ENCODE measurements at regions not wholly inside any gene's neighbourhood (a gene's known extent, or its start where the extent isn't known, plus 50 kb on each side); places are given as distances from the start of the nearest gene placed in this dataset.

DNA sequence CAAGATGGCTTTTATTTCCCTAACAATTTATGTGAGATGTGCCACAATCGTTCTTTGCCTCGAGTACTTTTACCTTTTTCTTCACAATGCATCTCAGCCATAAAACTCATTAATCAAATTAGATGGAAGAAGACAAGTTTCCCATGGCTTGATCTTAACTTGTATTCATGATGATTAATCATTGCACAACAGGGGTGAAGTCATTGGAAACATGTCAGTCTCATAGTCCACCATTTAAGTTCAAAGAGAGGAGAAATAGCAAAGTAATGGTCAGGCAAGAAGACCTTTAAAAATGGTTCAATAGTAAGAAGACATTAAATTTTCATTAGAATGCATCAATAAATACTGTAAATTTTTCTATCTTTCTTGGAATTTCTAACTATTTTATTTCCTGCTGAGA, 136.3 kb downstream of the FOXG1 start:
- Histone ChIP-seq H3K4me1 (ENCODE audit: low read length) (peaks cover 9% of the 10 kb centered on the region), H3K4me3 (ENCODE audit: low read length) (no peak overlapping the region), H4K20me1 (ENCODE audit: insufficient read depth, low read length) (no peaks in the 10 kb centered on the region), H3K27ac (ENCODE audit: low read length) (no peak overlapping the region), H3K27me3 (ENCODE audit: low read depth, low read length) (no peaks in the 10 kb centered on the region), H2AFZ (ENCODE audit: low read depth, low read length) (no peak overlapping the region), H3K9ac (ENCODE audit: low read length) (no peak overlapping the region), H3K9me3 (ENCODE audit: insufficient read depth, low read length) (peaks cover 4% of the 10 kb centered on the region; the same call in 1 of the 2 replicates), H3K36me3 (replicated peaks; ENCODE audit: low read depth, low read length) (no peaks in the 10 kb centered on the region), H3K4me2 (ENCODE audit: low read length) (no peak overlapping the region), H3K79me2 (ENCODE audit: low read length) (no peaks in the 10 kb centered on the region)
- TF ChIP-seq EZH2phosphoT487 (IDR thresholded peaks at IDR 0.05; ENCODE audit: low read depth): no peak
- TF ChIP-seq, protein P1, sequence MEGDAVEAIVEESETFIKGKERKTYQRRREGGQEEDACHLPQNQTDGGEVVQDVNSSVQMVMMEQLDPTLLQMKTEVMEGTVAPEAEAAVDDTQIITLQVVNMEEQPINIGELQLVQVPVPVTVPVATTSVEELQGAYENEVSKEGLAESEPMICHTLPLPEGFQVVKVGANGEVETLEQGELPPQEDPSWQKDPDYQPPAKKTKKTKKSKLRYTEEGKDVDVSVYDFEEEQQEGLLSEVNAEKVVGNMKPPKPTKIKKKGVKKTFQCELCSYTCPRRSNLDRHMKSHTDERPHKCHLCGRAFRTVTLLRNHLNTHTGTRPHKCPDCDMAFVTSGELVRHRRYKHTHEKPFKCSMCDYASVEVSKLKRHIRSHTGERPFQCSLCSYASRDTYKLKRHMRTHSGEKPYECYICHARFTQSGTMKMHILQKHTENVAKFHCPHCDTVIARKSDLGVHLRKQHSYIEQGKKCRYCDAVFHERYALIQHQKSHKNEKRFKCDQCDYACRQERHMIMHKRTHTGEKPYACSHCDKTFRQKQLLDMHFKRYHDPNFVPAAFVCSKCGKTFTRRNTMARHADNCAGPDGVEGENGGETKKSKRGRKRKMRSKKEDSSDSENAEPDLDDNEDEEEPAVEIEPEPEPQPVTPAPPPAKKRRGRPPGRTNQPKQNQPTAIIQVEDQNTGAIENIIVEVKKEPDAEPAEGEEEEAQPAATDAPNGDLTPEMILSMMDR (IDR thresholded peaks at IDR 0.05; ENCODE audit: low read depth, low read length): no peak

DNA sequence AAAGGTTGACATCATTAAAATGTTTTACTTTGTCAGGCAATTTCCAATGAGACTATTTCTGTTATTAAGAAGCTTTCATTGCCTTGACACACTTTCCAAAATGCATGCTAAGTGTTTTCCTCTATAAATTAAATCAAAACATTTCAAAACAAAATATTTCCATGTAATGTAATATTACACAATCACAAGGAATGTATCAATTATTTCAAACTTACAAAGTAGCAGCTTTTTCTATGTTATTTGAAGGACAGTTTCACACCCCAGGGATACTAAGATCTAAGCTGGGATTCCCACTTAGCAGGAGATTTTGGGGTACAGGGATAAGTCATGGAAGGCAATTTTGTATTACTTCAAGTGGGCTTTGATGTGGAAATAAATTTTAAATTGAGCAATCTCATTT, 144.9 kb downstream of the FOXG1 start:
- H3K36me3 ChIP-seq (replicated peaks; ENCODE audit: low read depth, low read length): no peaks in the 10 kb centered on the region
- no peak overlapping the region for H3K4me3 ChIP-seq (ENCODE audit: low read length)
- TF ChIP-seq, protein P1 (IDR thresholded peaks at IDR 0.05; ENCODE audit: low read depth, low read length): no peak
- H3K4me1 ChIP-seq (ENCODE audit: low read length): no peaks in the 10 kb centered on the region
- no peak overlapping the region for H3K4me2 ChIP-seq (ENCODE audit: low read length)
- H3K27ac ChIP-seq (ENCODE audit: low read length): no peak overlapping the region
- no peaks in the 10 kb centered on the region for H3K27me3 ChIP-seq (ENCODE audit: low read depth, low read length)
- no peaks in the 10 kb centered on the region for H3K9me3 ChIP-seq (ENCODE audit: insufficient read depth, low read length)
- no peak overlapping the region for H3K9ac ChIP-seq (ENCODE audit: low read length)
- H2AFZ ChIP-seq (ENCODE audit: low read depth, low read length): no peak overlapping the region
- H4K20me1 ChIP-seq (ENCODE audit: insufficient read depth, low read length): no peaks in the 10 kb centered on the region
- no peaks in the 10 kb centered on the region for H3K79me2 ChIP-seq (ENCODE audit: low read length)

DNA sequence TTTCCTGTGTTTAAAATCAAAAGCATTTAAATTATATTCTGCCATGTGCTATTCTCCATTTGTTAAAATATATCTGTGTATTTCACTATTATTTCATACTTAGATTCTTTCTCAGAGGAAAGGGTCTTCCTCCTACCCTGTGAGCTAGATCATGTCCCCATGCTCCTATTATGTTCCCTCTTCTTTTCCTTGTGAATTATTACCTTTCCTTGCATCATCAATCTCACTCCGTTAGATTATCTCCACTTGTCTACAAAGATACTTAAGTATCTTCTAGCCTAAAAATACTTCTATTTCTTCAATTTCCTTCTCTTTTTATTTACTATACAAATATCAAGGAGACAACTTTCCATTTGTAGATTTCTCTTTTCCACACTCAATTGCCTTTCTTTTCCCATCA, 146.5 kb downstream of the FOXG1 start:
- Histone ChIP-seq H3K4me1 (ENCODE audit: low read length) (no peaks in the 10 kb centered on the region), H3K9me3 (ENCODE audit: insufficient read depth, low read length) (no peaks in the 10 kb centered on the region), H3K27me3 (ENCODE audit: low read depth, low read length) (no peaks in the 10 kb centered on the region), H3K79me2 (ENCODE audit: low read length) (no peaks in the 10 kb centered on the region), H3K4me2 (ENCODE audit: low read length) (no peak overlapping the region), H3K27ac (ENCODE audit: low read length) (no peak overlapping the region), H4K20me1 (ENCODE audit: insufficient read depth, low read length) (no peaks in the 10 kb centered on the region), H3K36me3 (replicated peaks; ENCODE audit: low read depth, low read length) (no peaks in the 10 kb centered on the region), H3K4me3 (ENCODE audit: low read length) (no peak overlapping the region), H2AFZ (ENCODE audit: low read depth, low read length) (no peak overlapping the region), H3K9ac (ENCODE audit: low read length) (no peak overlapping the region)
- no peak for TF ChIP-seq EZH2phosphoT487 (IDR thresholded peaks at IDR 0.05; ENCODE audit: low read depth)
- TF ChIP-seq, protein P1 (IDR thresholded peaks at IDR 0.05; ENCODE audit: low read depth, low read length): no peak

DNA sequence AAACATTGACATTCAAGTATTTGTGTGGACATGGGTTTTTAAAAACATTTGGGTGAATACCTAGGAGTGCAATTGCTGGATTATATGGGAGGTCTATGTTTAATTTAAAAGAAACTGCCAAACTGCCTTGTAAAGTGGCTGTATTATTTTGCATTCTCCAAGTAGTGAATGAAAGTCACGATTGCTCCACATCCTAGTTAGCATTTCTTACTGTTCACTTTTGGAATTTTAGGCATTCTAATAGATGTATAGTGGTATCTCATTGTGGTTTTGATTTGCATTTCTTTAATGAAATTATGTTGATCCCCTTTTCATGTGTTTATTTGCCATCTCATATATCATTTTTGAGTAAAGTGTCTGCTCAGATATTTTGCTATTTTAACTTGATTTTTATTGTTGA, 159.5 kb downstream of the FOXG1 start:
- H2AFZ ChIP-seq (ENCODE audit: low read depth, low read length): no peak overlapping the region
- no peaks in the 10 kb centered on the region for H4K20me1 ChIP-seq (ENCODE audit: insufficient read depth, low read length)
- H3K9ac ChIP-seq (ENCODE audit: low read length): no peak overlapping the region
- no peaks in the 10 kb centered on the region for H3K27me3 ChIP-seq (ENCODE audit: low read depth, low read length)
- no peaks in the 10 kb centered on the region for H3K9me3 ChIP-seq (ENCODE audit: insufficient read depth, low read length)
- H3K36me3 ChIP-seq (replicated peaks; ENCODE audit: low read depth, low read length): no peaks in the 10 kb centered on the region
- H3K79me2 ChIP-seq (ENCODE audit: low read length): no peaks in the 10 kb centered on the region
- no peak overlapping the region for H3K4me3 ChIP-seq (ENCODE audit: low read length)
- no peak for TF ChIP-seq EZH2phosphoT487 (IDR thresholded peaks at IDR 0.05; ENCODE audit: low read depth)
- TF ChIP-seq, protein P1 (IDR thresholded peaks at IDR 0.05; ENCODE audit: low read depth, low read length): no peak
- H3K27ac ChIP-seq (ENCODE audit: low read length): no peak overlapping the region
- no peaks in the 10 kb centered on the region for H3K4me1 ChIP-seq (ENCODE audit: low read length)
- no peak overlapping the region for H3K4me2 ChIP-seq (ENCODE audit: low read length)

All from OCI-LY3 (cell line).